HG02943 (cell line): ENCODE measurements at regions not wholly inside any gene's neighbourhood (a gene's known extent, or its start where the extent isn't known, plus 50 kb on each side); places are given as distances from the start of the nearest gene placed in this dataset.

Experiments
- ATAC-seq: cut with Tn5 transposase; IDR thresholded peaks from one replicate; pipeline ENCODE4 v1.9.1; 2021; ENCODE audit warnings: mild to moderate bottlenecking, low read depth, moderate library complexity; ENCODE audit not compliant: unreplicated experiment

DNA sequence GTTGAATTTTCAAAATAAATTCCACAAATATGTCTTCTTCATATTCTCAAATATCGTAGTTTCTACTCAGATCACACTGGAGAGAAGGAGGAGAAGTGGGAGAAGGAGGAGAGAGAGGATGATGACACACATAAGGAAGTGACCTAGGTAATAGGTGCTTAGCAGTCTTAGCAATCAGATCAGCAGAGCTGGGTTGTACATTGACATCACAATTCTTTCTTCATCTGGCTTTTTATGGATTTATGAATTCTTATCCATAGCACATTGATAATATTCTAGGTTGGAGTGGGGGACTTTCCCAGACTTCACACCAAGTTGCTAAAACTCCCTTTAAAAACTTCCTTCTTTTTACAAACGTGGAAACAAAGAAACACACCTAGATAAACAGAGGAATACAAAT is 86.9 kb downstream of the FGF9 start:
- no peak for ATAC-seq

DNA sequence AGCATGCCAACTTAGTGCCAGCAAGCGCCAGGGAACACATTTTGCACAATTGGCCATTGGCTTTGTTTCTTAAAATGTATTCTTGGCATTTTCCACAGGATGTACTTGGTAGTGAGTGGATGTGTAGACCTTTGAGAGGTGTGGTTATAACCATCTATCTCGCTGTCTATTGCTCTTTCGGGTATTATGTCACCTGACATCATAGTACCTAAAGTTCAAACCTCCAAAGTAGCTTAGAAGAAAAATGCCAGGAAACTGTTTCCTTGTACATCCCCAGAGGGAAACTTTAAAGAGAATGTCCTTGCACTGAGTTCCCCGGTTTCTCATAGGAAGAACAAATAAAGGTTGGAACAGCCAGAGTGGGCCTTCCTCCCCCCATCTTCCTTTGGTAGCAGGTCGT is 87.6 kb downstream of the FGF9 start:
- no peak for ATAC-seq

- ATAC-seq: no peak
These were observed 88.6 kb downstream of the FGF9 start for GRCh38 chr13:21759463-21759862.

GRCh38 chr13:21759911-21760310 is 89.0 kb downstream of the FGF9 start:
- no peak for ATAC-seq

DNA sequence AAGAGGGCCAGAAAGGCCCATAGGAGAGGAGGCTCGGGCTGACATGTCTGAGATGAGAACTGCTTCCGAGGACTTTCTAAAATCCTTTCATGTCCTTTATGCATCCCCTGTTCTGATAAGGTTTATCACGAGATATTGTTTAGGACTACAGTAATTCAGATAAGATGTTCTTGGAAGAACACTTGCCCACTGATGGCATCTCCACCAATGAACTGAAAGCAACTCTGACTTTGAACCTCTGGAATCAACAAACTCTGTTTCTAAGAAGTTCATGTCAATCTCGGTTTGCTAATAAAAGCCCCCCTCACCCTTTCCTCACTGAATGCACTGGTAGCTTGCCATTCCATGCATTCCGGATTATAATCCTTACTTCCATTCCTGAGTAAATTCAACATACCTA is 90.9 kb downstream of the FGF9 start:
- no peak for ATAC-seq

DNA sequence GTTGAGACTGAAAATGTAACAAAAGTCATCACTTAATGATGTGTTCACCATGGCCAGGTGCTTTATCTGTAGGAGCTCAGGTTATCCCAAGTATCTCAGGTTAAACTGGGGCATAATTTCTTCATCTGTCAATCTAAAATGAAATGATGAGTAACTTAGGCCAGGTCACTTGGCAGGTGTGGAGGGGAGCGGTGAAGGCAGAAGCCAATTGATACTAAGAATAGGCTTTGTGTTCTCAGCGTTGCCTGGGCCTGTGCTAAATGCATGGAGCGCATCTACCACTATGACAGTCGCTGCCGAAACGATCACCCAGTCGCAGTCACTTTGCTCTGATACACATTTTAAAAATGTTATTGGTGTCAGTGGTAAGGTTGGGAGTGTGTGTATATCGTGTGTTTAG is 91.6 kb downstream of the FGF9 start:
- no peak for ATAC-seq

- no peak for ATAC-seq
These were observed 96.2 kb downstream of the FGF9 start for GRCh38 chr13:21767032-21767431.

- no peak for ATAC-seq
These were observed 100.2 kb downstream of the FGF9 start for GRCh38 chr13:21771075-21771474.

GRCh38 chr13:21777166-21777565 is 106.3 kb downstream of the FGF9 start:
- ATAC-seq: no peak

GRCh38 chr13:21777813-21778212 is 106.9 kb downstream of the FGF9 start:
- ATAC-seq: no peak

GRCh38 chr13:21782736-21783135 is 111.9 kb downstream of the FGF9 start:
- no peak for ATAC-seq

DNA sequence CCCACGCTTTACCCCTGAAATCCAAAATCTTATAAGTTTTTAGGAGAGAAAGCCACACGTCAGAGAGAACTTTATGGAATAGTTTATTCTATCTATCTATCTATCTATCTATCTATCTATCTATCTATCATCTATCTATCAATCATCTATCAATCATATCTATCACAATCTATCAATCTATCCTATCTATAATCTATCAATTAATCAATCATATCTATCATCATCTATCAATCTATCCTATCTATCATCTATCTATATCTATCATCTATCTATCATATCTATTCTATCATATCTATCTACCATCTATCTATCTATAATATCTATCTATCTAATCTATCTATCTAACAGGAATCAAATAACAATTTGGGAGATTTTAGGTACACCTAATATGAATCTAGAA is 115.1 kb downstream of the FGF9 start:
- no peak for ATAC-seq

DNA sequence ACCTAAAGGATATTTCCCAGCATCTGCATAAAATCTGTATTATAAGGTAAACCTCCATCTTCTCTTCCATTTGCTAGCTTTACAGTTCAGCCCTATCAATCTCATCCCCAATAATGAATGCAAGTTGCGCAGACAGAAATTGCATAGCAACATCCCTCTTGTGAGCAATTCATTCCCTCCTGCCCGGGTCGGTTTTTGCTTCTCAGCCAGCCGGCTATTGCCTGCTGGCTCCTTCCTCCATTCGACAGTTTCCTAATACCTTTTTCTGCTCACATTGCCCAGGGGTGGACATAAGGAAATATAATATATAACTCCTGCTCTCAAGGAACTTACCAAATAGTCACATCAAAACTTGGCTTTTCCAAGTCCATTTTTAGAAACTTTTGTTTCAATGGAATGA is 125.2 kb downstream of the FGF9 start:
- no peak for ATAC-seq

- ATAC-seq: no peak
These were observed 126.1 kb downstream of the FGF9 start for GRCh38 chr13:21796775-21797514.

DNA sequence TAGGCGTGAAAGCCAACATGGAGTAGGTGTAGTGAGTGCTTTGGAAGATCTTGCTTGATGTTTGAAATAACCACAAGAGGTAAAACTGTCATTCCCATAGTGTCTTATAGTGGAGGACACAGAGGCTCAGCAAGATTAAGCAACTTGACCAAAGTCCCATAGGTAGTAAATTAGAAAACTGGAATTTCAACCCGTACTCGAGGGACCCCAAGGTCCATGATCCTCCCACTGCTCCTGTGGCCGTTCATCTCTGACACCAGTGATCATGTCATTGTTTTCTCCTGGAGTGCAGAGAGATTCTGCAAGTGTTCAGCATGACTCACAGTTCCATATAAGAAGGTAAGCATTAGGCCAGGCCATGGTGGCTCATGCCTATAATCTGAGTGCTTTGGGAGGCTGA is 126.9 kb downstream of the FGF9 start:
- no peak for ATAC-seq

DNA sequence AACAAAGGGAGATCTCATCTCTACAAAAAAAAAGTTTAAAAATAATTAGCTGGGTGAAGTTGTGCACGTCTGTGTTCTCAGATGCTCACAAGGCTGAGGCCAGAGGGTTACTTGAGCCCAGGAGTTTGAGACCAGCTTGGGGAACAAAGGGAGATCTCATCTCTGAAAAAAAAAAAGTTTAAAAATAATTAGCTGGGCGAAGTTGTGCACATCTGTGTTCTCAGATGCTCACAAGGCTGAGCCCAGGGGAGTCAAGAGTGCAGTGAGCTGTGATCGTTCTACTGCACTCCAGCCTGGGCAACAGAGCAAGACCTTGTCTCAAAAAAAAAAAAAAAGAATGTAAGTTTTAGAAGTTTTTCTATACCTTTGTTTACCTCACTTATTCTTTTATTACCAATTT is 127.3 kb downstream of the FGF9 start:
- no peak for ATAC-seq

DNA sequence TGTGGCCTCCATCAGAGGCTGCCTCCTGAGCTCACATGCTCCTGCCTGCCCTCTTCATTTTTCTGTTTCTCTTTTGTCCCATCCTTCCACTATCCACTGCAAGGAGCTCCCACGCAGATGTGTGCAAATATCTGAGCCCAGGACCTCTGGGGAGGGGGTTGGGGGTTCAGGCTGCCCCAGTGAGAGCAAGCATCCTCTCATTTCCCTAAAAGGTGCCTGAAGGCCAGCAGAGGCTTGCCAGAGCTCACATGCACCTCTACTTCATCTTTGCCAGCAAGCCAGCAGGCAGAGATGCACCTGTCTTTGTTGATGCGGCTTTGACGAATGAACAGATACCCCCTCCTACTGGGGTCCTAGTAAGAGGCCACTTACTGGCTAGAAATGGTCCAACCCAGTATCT is 128.8 kb downstream of the FGF9 start:
- no peak for ATAC-seq

DNA sequence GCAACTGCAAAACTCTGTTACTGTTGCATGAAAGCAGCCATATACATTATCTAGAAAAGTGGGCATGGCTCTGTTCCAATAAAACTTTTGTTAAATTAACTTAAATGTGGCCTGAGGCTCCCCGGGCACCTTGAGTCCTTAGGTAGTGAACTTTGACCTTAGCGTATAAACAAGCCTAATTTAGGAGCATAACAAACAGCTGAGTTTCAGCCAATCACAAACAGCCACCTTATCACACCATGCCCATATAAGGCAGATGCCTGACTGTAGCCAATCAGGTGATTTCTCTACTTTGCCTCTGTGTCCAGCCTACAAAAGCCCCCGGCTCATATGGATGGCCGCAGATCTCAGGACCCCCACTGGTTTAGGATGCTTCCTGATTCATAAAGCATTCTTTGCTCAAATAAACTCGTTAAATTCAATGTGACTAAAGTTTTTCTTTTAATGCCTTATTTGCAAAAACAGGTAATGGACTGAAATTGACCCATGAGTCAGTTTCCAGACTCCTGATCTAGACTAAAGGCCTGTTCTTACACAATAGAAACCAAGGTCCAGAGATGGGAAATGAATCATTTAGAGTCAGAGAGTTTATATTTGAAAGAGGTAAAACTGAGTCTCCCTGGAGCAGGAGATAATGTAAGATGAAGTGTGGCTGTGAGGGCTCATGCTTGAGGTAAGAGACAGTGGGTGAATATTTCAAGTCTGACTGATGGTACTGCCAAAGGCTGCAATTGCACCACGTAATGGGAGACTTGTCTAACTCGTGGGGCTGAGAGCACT is 130.2 kb downstream of the FGF9 start:
- no peak for ATAC-seq

- ATAC-seq: no peak
These were observed 134.9 kb downstream of the FGF9 start for GRCh38 chr13:21805733-21806132.

GRCh38 chr13:21812192-21812626 is 141.3 kb downstream of the FGF9 start:
- no peak for ATAC-seq

DNA sequence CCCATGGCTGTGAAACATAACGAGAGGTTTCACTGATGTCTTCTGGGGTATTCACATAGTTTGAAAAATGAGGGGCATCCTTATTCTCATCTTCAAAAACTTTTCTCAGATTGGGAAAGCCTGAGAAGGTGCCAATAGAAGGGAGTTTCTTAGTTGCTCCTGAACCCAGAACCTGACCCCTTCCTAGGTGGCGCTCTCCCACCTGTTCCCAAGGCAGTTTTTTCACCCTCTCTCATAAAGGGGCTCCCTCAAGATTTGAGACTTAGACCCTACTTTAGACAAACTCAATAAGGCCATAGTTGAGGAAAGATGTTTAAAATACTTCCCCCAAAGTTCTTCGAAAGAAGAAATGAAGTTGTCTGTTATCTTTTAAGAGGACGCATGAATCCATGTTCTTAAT is 142.2 kb downstream of the FGF9 start:
- ATAC-seq: no peak

- no peak for ATAC-seq
These were observed 143.0 kb downstream of the FGF9 start for GRCh38 chr13:21813844-21814243.
